ENCODE measurements at regions not wholly inside any gene's neighbourhood (a gene's known extent, or its start where the extent isn't known, plus 50 kb on each side); places are given as distances from the start of the nearest gene placed in this dataset.

DNA sequence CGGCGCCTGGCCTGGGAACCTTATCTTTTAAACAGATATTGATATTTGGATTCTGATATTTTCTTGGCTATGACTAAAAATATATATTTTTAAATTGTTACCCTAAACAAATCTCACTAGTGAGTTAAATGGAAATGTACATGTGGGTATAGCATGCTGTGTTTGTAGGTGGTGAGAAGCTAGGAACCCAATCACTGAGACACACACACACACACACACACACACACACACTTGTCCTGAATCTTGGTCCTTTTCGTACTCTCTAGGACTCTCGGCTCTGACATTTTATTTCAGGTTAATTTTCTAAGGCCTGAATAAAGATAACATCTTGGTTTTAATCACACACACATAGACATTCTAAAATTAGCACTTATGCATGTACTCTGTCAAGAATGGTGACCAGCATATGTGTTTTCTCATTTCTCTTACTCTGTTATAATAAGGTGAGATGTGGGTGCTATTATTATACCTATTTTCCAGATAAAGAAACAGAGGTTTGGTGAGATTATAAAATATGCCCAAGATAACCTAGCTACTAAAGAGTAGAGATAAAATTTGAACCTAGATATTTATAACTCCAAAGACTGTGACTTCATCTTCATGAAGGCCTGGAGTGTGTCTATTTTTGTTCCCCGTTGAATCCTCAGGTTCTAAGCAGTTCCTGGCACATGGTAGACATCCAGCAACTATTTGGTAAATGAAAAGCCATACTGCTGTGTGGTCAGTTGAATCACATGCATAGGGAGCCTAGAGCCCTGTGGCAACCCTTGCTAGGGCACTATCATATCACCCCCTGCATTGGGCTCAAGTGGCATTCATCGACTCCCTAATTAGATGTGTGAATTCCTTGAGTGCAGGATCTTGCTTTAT is 85.0 kb upstream of the RAB3GAP2 start (continued):
- TF ChIP-seq ZNF552 (CRISPR knock-in tag; IDR thresholded peaks at IDR 0.05; ENCODE audit: borderline replicate concordance) (no peak), SUZ12 (IDR thresholded peaks at IDR 0.05; ENCODE audit: low read depth, low read length) (no peak)
- TF ChIP-seq, protein P1, sequence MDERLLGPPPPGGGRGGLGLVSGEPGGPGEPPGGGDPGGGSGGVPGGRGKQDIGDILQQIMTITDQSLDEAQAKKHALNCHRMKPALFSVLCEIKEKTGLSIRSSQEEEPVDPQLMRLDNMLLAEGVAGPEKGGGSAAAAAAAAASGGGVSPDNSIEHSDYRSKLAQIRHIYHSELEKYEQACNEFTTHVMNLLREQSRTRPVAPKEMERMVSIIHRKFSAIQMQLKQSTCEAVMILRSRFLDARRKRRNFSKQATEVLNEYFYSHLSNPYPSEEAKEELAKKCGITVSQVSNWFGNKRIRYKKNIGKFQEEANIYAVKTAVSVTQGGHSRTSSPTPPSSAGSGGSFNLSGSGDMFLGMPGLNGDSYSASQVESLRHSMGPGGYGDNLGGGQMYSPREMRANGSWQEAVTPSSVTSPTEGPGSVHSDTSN (CRISPR knock-in tag; IDR thresholded peaks at IDR 0.05) = no peak

GRCh38 chr1:220353229-220354012 is 81.2 kb upstream of the RAB3GAP2 start:
- Histone ChIP-seq H3K36me3 (replicated peaks in 1 of 2; ENCODE audit: control insufficient read depth in 1 of 2, insufficient read depth in 2 of 2, low read length in 2 of 2) (no peaks in the 10 kb centered on the region), H4K20me1 (ENCODE audit: insufficient read depth, low read length) (no peaks in the 10 kb centered on the region), H3K4me3 (replicated peaks in 1 of 3; ENCODE audit: insufficient read depth in 1 of 3, low read depth in 2 of 3, low read length in 3 of 3) (no peak overlapping the region), H3K27ac (ENCODE audit: extremely low read length, insufficient read depth, low read length) (no peak overlapping the region), H3K4me2 (ENCODE audit: low read depth, low read length) (peak overlapping the region; percentile 7; the same call in 1 of the 2 replicates), H3K4me1 (ENCODE audit: insufficient read depth, low read length) (peaks cover 5% of the 10 kb centered on the region; the same call in 1 of the 2 replicates), H3K9ac (ENCODE audit: insufficient read depth, low read depth, low read length) (no peak overlapping the region), H3K9me3 (ENCODE audit: low read length) (no peaks in the 10 kb centered on the region), H2AFZ (ENCODE audit: low read length) (no peak overlapping the region), H3K79me2 (ENCODE audit: insufficient read depth, low read length) (no peaks in the 10 kb centered on the region), H3K27me3 (ENCODE audit: control insufficient read depth in 1 of 2, insufficient read depth in 2 of 2, low read length in 2 of 2) (peaks cover 0 to 7% of the 10 kb centered on the region in 2 experiments; a peak in 2 of 5 replicates)
- DNase-seq (ENCODE audit: low spot score) (peak; percentile 6), FAIRE-seq (no peak), ATAC-seq (peak; percentile 89)
- intact Hi-C loops (cut with micrococcal nuclease; ENCODE audit: unreplicated experiment) (no loop called here), in situ Hi-C loops (cut with HindIII; ENCODE audit: extremely low pct_ligation_motif_present, low pct_unique_long_range_greater_than_20kb) (no loop called here)
- ChIA-PET CTCF (ENCODE audit: low intra/inter-chr PET ratio, low total read pairs) (no interaction called here), POLR2A (no interaction called here)
- 22% methylated on average over 23 of the region's 24 CpGs for WGBS (ENCODE audit: low lambda C conversion rate)
- no TSS peak for BruUV-seq (replicated peaks)
- TF ChIP-seq, protein P2, sequence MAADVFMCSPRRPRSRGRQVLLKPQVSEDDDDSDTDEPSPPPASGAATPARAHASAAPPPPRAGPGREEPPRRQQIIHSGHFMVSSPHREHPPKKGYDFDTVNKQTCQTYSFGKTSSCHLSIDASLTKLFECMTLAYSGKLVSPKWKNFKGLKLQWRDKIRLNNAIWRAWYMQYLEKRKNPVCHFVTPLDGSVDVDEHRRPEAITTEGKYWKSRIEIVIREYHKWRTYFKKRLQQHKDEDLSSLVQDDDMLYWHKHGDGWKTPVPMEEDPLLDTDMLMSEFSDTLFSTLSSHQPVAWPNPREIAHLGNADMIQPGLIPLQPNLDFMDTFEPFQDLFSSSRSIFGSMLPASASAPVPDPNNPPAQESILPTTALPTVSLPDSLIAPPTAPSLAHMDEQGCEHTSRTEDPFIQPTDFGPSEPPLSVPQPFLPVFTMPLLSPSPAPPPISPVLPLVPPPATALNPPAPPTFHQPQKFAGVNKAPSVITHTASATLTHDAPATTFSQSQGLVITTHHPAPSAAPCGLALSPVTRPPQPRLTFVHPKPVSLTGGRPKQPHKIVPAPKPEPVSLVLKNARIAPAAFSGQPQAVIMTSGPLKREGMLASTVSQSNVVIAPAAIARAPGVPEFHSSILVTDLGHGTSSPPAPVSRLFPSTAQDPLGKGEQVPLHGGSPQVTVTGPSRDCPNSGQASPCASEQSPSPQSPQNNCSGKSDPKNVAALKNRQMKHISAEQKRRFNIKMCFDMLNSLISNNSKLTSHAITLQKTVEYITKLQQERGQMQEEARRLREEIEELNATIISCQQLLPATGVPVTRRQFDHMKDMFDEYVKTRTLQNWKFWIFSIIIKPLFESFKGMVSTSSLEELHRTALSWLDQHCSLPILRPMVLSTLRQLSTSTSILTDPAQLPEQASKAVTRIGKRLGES (CRISPR knock-in tag; IDR thresholded peaks at IDR 0.05; ENCODE audit: borderline replicate concordance) = no peak
- TF ChIP-seq ZNF609 (CRISPR knock-in tag; IDR thresholded peaks at IDR 0.05; ENCODE audit: borderline replicate concordance) (no peak), ARID3A (IDR thresholded peaks at IDR 0.05; ENCODE audit: low read depth, low read length) (no peak)
